HFFc6 (cell line): ENCODE measurements at regions not wholly inside any gene's neighbourhood (a gene's known extent, or its start where the extent isn't known, plus 50 kb on each side); places are given as distances from the start of the nearest gene placed in this dataset.
"Not testable (repeated sequence)": the region's sequence is repeated elsewhere in the genome, so short reads cannot be mapped to it uniquely, and the experiment has no call there.

Source experiments
- DNase-seq: peaks from one replicate; pipeline ENCODE4 v3.0.0-alpha.2; 2018
- H3K27ac Mint-ChIP-seq: 2 replicates; pipeline ENCODE4 v1.8.0; 2020; ENCODE audit warnings: mild to moderate bottlenecking, mixed read lengths
- H3K27me3 Mint-ChIP-seq: 2 replicates; pipeline ENCODE4 v1.8.0; 2021; ENCODE audit warnings: mild to moderate bottlenecking, moderate library complexity, mixed read lengths; ENCODE audit not compliant: insufficient read depth
- H3K36me3 Mint-ChIP-seq: 2 replicates; pipeline ENCODE4 v1.8.0; 2021; ENCODE audit warnings: low read depth, mixed read lengths
- H3K4me1 Mint-ChIP-seq: 2 replicates; pipeline ENCODE4 v1.8.0; 2020; ENCODE audit warnings: low read depth, mixed read lengths
- H3K4me3 Mint-ChIP-seq: 2 replicates; pipeline ENCODE4 v1.8.0; 2020; ENCODE audit warnings: mild to moderate bottlenecking, moderate library complexity, mixed read lengths
- H3K9me3 Mint-ChIP-seq: 2 replicates; pipeline ENCODE4 v1.8.0; 2020; ENCODE audit warnings: mild to moderate bottlenecking, mixed read lengths
- CTCF ChIP-seq: fragments of 200-600 bp; sonication (generic); IDR thresholded peaks from 2 replicates; pipeline ENCODE4 v1.5.0; 2021; ENCODE audit warnings: antibody characterized with exemption, mild to moderate bottlenecking

- H3K9me3 Mint-ChIP-seq, result no peaks in the 10 kb centered on the region
- H3K36me3 Mint-ChIP-seq, result no peaks in the 10 kb centered on the region
- DNase-seq, result no peak
- H3K4me3 Mint-ChIP-seq, result no peak overlapping the region
- no peak overlapping the region for H3K27ac Mint-ChIP-seq
- TF ChIP-seq CTCF, result no peak
- H3K27me3 Mint-ChIP-seq, result peaks cover 13% of the 10 kb centered on the region
- no peaks in the 10 kb centered on the region for H3K4me1 Mint-ChIP-seq
Measured at GRCh38 chr10:25107756-25108155, 67.0 kb upstream of the GPR158 start.

- H3K4me3 Mint-ChIP-seq, H3K36me3 Mint-ChIP-seq, DNase-seq, H3K9me3 Mint-ChIP-seq, H3K27ac Mint-ChIP-seq, H3K4me1 Mint-ChIP-seq: not testable (repeated sequence)
- peaks cover 13% of the 10 kb centered on the region for H3K27me3 Mint-ChIP-seq
Measured at GRCh38 chr10:25109896-25110295, 64.9 kb upstream of the GPR158 start.

GRCh38 chr10:25112016-25112415, 62.8 kb upstream of the GPR158 start:
- Mint-ChIP-seq H3K27me3 (peaks cover 11% of the 10 kb centered on the region), H3K27ac (no peak overlapping the region), H3K4me3 (no peak overlapping the region), H3K36me3 (no peaks in the 10 kb centered on the region), H3K4me1 (peaks cover 4% of the 10 kb centered on the region; the same call in 1 of the 2 replicates), H3K9me3 (no peaks in the 10 kb centered on the region)
- no peak for DNase-seq
- no peak for TF ChIP-seq CTCF

GRCh38 chr10:25113191-25114035, 61.4 kb upstream of the GPR158 start:
- Mint-ChIP-seq H3K36me3 (no peaks in the 10 kb centered on the region), H3K9me3 (no peaks in the 10 kb centered on the region), H3K4me1 (peaks cover 4% of the 10 kb centered on the region; the same call in 1 of the 2 replicates), H3K27ac (no peak overlapping the region), H3K4me3 (peak overlapping the region; percentile 56; the same call in 1 of the 2 replicates), H3K27me3 (peaks cover 11% of the 10 kb centered on the region)
- TF ChIP-seq CTCF, result peak; percentile 93
- peak; percentile 69 for DNase-seq

GRCh38 chr10:25114036-25114411, 60.8 kb upstream of the GPR158 start:
- no peak for TF ChIP-seq CTCF
- H3K27me3 Mint-ChIP-seq, result peaks cover 11% of the 10 kb centered on the region
- no peak overlapping the region for H3K4me3 Mint-ChIP-seq
- H3K9me3 Mint-ChIP-seq, result no peaks in the 10 kb centered on the region
- no peak for DNase-seq
- no peaks in the 10 kb centered on the region for H3K36me3 Mint-ChIP-seq
- no peak overlapping the region for H3K27ac Mint-ChIP-seq
- H3K4me1 Mint-ChIP-seq, result peaks cover 4% of the 10 kb centered on the region; the same call in 1 of the 2 replicates

- Mint-ChIP-seq H3K27ac (no peak overlapping the region), H3K4me3 (no peak overlapping the region), H3K27me3 (peaks cover 8% of the 10 kb centered on the region), H3K4me1 (peaks cover 4% of the 10 kb centered on the region; the same call in 1 of the 2 replicates), H3K36me3 (no peaks in the 10 kb centered on the region), H3K9me3 (no peaks in the 10 kb centered on the region)
- no peak for DNase-seq
- no peak for TF ChIP-seq CTCF
Measured at GRCh38 chr10:25117757-25118156, 57.0 kb upstream of the GPR158 start.
